Activated CD4-positive, alpha-beta memory T cell treated with anti-CD3 and anti-CD28 coated beads, Interleukin-2, amount 10 ng/mL, durations not matched to agents 7 days and 5 days (primary cell): ENCODE measurements at regions not wholly inside any gene's neighbourhood (a gene's known extent, or its start where the extent isn't known, plus 50 kb on each side); places are given as distances from the start of the nearest gene placed in this dataset.

Source experiments
- CTCF ChIA-PET: fragments of 350-600 bp; sonication (Branson Sonifier 250); formaldehyde crosslinking; loops from one replicate; lab custom pipeline; 2021; ENCODE audit warnings: antibody characterized with exemption, inconsistent platforms; lab: Charles Lee
- POLR2A ChIA-PET: fragments of 350-600 bp; sonication (Branson Sonifier 250); formaldehyde crosslinking; loops from one replicate; lab custom pipeline; 2021; ENCODE audit warnings: antibody characterized with exemption; lab: Charles Lee
- DNase-seq: peaks from one replicate; pipeline ENCODE4 v3.0.0-alpha.2; 2020
- H3K27ac Mint-ChIP-seq: one replicate; pipeline ENCODE4 v1.8.0; 2021; ENCODE audit warnings: mild to moderate bottlenecking, mixed read lengths
- H3K27me3 Mint-ChIP-seq: one replicate; pipeline ENCODE4 v1.8.0; 2021; ENCODE audit warnings: mixed read lengths
- H3K36me3 Mint-ChIP-seq: one replicate; pipeline ENCODE4 v1.8.0; 2021; ENCODE audit warnings: low read depth, mixed read lengths
- H3K4me1 Mint-ChIP-seq: one replicate; pipeline ENCODE4 v1.8.0; 2021; ENCODE audit warnings: mixed read lengths
- H3K4me3 Mint-ChIP-seq: one replicate; pipeline ENCODE4 v1.8.0; 2021; ENCODE audit warnings: mild to moderate bottlenecking, mixed read lengths
- H3K9me3 Mint-ChIP-seq: one replicate; pipeline ENCODE4 v1.8.0; 2021; ENCODE audit warnings: mixed read lengths

- no peaks in the 10 kb centered on the region for H3K4me1 Mint-ChIP-seq
- ChIA-PET POLR2A (no interaction called here), CTCF (no interaction called here)
- peaks cover 3% of the 10 kb centered on the region for H3K36me3 Mint-ChIP-seq
- no peak for DNase-seq
- no peak overlapping the region for H3K4me3 Mint-ChIP-seq
- H3K9me3 Mint-ChIP-seq: peaks cover 13% of the 10 kb centered on the region
- peaks cover 12% of the 10 kb centered on the region for H3K27me3 Mint-ChIP-seq
- no peak overlapping the region for H3K27ac Mint-ChIP-seq
Measured at GRCh38 chr6:2478200-2478599, 232.8 kb upstream of the GMDS start.

- H3K4me3 Mint-ChIP-seq: no peak overlapping the region
- no peak overlapping the region for H3K27ac Mint-ChIP-seq
- H3K27me3 Mint-ChIP-seq: peaks cover 13% of the 10 kb centered on the region
- ChIA-PET CTCF (no interaction called here), POLR2A (no interaction called here)
- peaks cover 9% of the 10 kb centered on the region for H3K9me3 Mint-ChIP-seq
- H3K4me1 Mint-ChIP-seq: no peaks in the 10 kb centered on the region
- DNase-seq: no peak
- peaks cover 3% of the 10 kb centered on the region for H3K36me3 Mint-ChIP-seq
Measured at GRCh38 chr6:2477666-2478065, 232.3 kb upstream of the GMDS start.

- no peak for DNase-seq
- Mint-ChIP-seq H3K9me3 (peaks cover 5% of the 10 kb centered on the region), H3K36me3 (peaks cover 1% of the 10 kb centered on the region), H3K4me1 (no peaks in the 10 kb centered on the region), H3K27me3 (peaks cover 13% of the 10 kb centered on the region), H3K27ac (no peak overlapping the region), H3K4me3 (no peak overlapping the region)
- POLR2A ChIA-PET: interaction anchor here (0.6 kb wide), 1 partner anchor 19 kb away, joined by 3 read pairs; no protein-coding TSS in a partner anchor
- CTCF ChIA-PET: no interaction called here
Measured at GRCh38 chr6:2477250-2477649, 231.8 kb upstream of the GMDS start.

GRCh38 chr6:2476376-2476775 is 231.0 kb upstream of the GMDS start:
- H3K36me3 Mint-ChIP-seq: no peaks in the 10 kb centered on the region
- H3K27me3 Mint-ChIP-seq: peaks cover 13% of the 10 kb centered on the region
- H3K27ac Mint-ChIP-seq: no peak overlapping the region
- DNase-seq: no peak
- H3K4me3 Mint-ChIP-seq: no peak overlapping the region
- ChIA-PET CTCF (no interaction called here), POLR2A (no interaction called here)
- no peaks in the 10 kb centered on the region for H3K9me3 Mint-ChIP-seq
- no peaks in the 10 kb centered on the region for H3K4me1 Mint-ChIP-seq

GRCh38 chr6:2471472-2471871 is 226.1 kb upstream of the GMDS start:
- Mint-ChIP-seq H3K27ac (no peak overlapping the region), H3K27me3 (peaks cover 26% of the 10 kb centered on the region), H3K9me3 (no peaks in the 10 kb centered on the region), H3K36me3 (no peaks in the 10 kb centered on the region), H3K4me1 (no peaks in the 10 kb centered on the region), H3K4me3 (no peak overlapping the region)
- CTCF ChIA-PET: interaction anchor here (2.3 kb wide), 1 partner anchor 163 kb away, joined by 14 read pairs; no protein-coding TSS in a partner anchor
- no peak for DNase-seq
- POLR2A ChIA-PET: no interaction called here

GRCh38 chr6:2469428-2469827 is 224.0 kb upstream of the GMDS start:
- H3K4me3 Mint-ChIP-seq: no peak overlapping the region
- H3K4me1 Mint-ChIP-seq: no peaks in the 10 kb centered on the region
- no peak overlapping the region for H3K27ac Mint-ChIP-seq
- CTCF ChIA-PET: interaction anchor here (2.3 kb wide), 1 partner anchor 165 kb away, joined by 14 read pairs; no protein-coding TSS in a partner anchor
- H3K9me3 Mint-ChIP-seq: no peaks in the 10 kb centered on the region
- POLR2A ChIA-PET: no interaction called here
- DNase-seq: no peak
- H3K27me3 Mint-ChIP-seq: peaks cover 30% of the 10 kb centered on the region
- H3K36me3 Mint-ChIP-seq: no peaks in the 10 kb centered on the region

- no peaks in the 10 kb centered on the region for H3K4me1 Mint-ChIP-seq
- H3K9me3 Mint-ChIP-seq: no peaks in the 10 kb centered on the region
- POLR2A ChIA-PET: no interaction called here
- no peak for DNase-seq
- CTCF ChIA-PET: no interaction called here
- peaks cover 30% of the 10 kb centered on the region for H3K27me3 Mint-ChIP-seq
- H3K36me3 Mint-ChIP-seq: no peaks in the 10 kb centered on the region
- H3K27ac Mint-ChIP-seq: no peak overlapping the region
- no peak overlapping the region for H3K4me3 Mint-ChIP-seq
Measured at GRCh38 chr6:2468601-2468955, 223.2 kb upstream of the GMDS start.

GRCh38 chr6:2467929-2468600 is 222.7 kb upstream of the GMDS start:
- ChIA-PET POLR2A (no interaction called here), CTCF (no interaction called here)
- no peaks in the 10 kb centered on the region for H3K36me3 Mint-ChIP-seq

GRCh38 chr6:2465336-2465735 is 219.9 kb upstream of the GMDS start:
- ChIA-PET CTCF (no interaction called here), POLR2A (no interaction called here)
- Mint-ChIP-seq H3K9me3 (no peaks in the 10 kb centered on the region), H3K27ac (no peak overlapping the region), H3K4me3 (no peak overlapping the region), H3K4me1 (no peaks in the 10 kb centered on the region), H3K27me3 (peaks cover 28% of the 10 kb centered on the region), H3K36me3 (no peaks in the 10 kb centered on the region)
- no peak for DNase-seq

More at GRCh38 chr6:2467929-2468600, 222.7 kb upstream of the GMDS start:
- Mint-ChIP-seq H3K4me1 (no peaks in the 10 kb centered on the region), H3K27me3 (peaks cover 30% of the 10 kb centered on the region), H3K9me3 (no peaks in the 10 kb centered on the region), H3K27ac (no peak overlapping the region), H3K4me3 (no peak overlapping the region)
- no peak for DNase-seq

- ChIA-PET POLR2A (no interaction called here), CTCF (no interaction called here)
- Mint-ChIP-seq H3K9me3 (no peaks in the 10 kb centered on the region), H3K27me3 (peaks cover 24% of the 10 kb centered on the region), H3K36me3 (no peaks in the 10 kb centered on the region), H3K27ac (no peak overlapping the region), H3K4me1 (no peaks in the 10 kb centered on the region), H3K4me3 (no peak overlapping the region)
- no peak for DNase-seq
Measured at GRCh38 chr6:2464641-2465040, 219.2 kb upstream of the GMDS start.

GRCh38 chr6:2462831-2463230 is 217.4 kb upstream of the GMDS start:
- H3K4me3 Mint-ChIP-seq: no peak overlapping the region
- no peaks in the 10 kb centered on the region for H3K4me1 Mint-ChIP-seq
- POLR2A ChIA-PET: no interaction called here
- no peaks in the 10 kb centered on the region for H3K36me3 Mint-ChIP-seq
- no peak for DNase-seq
- CTCF ChIA-PET: no interaction called here
- peaks cover 18% of the 10 kb centered on the region for H3K27me3 Mint-ChIP-seq
- no peak overlapping the region for H3K27ac Mint-ChIP-seq
- H3K9me3 Mint-ChIP-seq: no peaks in the 10 kb centered on the region

- no peak for DNase-seq
- H3K9me3 Mint-ChIP-seq: no peaks in the 10 kb centered on the region
- POLR2A ChIA-PET: no interaction called here
- H3K27me3 Mint-ChIP-seq: peaks cover 6% of the 10 kb centered on the region
- CTCF ChIA-PET: interaction anchor here (1.5 kb wide), 1 partner anchor 174 kb away, joined by 6 read pairs; no protein-coding TSS in a partner anchor
- no peaks in the 10 kb centered on the region for H3K36me3 Mint-ChIP-seq
- H3K27ac Mint-ChIP-seq: no peak overlapping the region
- H3K4me1 Mint-ChIP-seq: no peaks in the 10 kb centered on the region
- H3K4me3 Mint-ChIP-seq: no peak overlapping the region
Measured at GRCh38 chr6:2460216-2460745, 214.9 kb upstream of the GMDS start.

- Mint-ChIP-seq H3K4me3 (no peak overlapping the region), H3K4me1 (no peaks in the 10 kb centered on the region), H3K27me3 (peaks cover 15% of the 10 kb centered on the region), H3K9me3 (no peaks in the 10 kb centered on the region), H3K27ac (no peak overlapping the region), H3K36me3 (no peaks in the 10 kb centered on the region)
- DNase-seq: no peak
- ChIA-PET POLR2A (no interaction called here), CTCF (no interaction called here)
Measured at GRCh38 chr6:2454180-2454579, 208.8 kb upstream of the GMDS start.

GRCh38 chr6:2450546-2450945 is 205.1 kb upstream of the GMDS start:
- Mint-ChIP-seq H3K27ac (no peak overlapping the region), H3K9me3 (no peaks in the 10 kb centered on the region), H3K4me3 (no peak overlapping the region), H3K36me3 (no peaks in the 10 kb centered on the region), H3K27me3 (peaks cover 20% of the 10 kb centered on the region), H3K4me1 (peaks cover 4% of the 10 kb centered on the region)
- DNase-seq: no peak
- ChIA-PET CTCF (interaction anchor here (3.9 kb wide), 1 partner anchor 184 kb away, joined by 28 read pairs; no protein-coding TSS in a partner anchor), POLR2A (no interaction called here)
